Epithelial cell of esophagus (primary cell): ENCODE measurements at regions not wholly inside any gene's neighbourhood (a gene's known extent, or its start where the extent isn't known, plus 50 kb on each side); places are given as distances from the start of the nearest gene placed in this dataset.

ENCODE experiments used
- DNase-seq: peaks from one replicate; pipeline ENCODE4 v3.0.0; 2010; ENCODE audit warnings: low read depth
- H3K4me3 ChIP-seq: 2 replicates; pipeline ENCODE4 v1.5.1; 2011; ENCODE audit warnings: mild to moderate bottlenecking, low read length, control low read depth
- TF ChIP-seq, protein P1 (sequence below): IDR thresholded peaks from 2 replicates; pipeline ENCODE4 v1.5.1; 2011; ENCODE audit warnings: low read depth, mild to moderate bottlenecking, low read length, control low read depth, inconsistent platforms; ENCODE audit not compliant: insufficient read depth; ENCODE audit errors: missing control alignments

- no peak overlapping the region for H3K4me3 ChIP-seq
- TF ChIP-seq, protein P1, sequence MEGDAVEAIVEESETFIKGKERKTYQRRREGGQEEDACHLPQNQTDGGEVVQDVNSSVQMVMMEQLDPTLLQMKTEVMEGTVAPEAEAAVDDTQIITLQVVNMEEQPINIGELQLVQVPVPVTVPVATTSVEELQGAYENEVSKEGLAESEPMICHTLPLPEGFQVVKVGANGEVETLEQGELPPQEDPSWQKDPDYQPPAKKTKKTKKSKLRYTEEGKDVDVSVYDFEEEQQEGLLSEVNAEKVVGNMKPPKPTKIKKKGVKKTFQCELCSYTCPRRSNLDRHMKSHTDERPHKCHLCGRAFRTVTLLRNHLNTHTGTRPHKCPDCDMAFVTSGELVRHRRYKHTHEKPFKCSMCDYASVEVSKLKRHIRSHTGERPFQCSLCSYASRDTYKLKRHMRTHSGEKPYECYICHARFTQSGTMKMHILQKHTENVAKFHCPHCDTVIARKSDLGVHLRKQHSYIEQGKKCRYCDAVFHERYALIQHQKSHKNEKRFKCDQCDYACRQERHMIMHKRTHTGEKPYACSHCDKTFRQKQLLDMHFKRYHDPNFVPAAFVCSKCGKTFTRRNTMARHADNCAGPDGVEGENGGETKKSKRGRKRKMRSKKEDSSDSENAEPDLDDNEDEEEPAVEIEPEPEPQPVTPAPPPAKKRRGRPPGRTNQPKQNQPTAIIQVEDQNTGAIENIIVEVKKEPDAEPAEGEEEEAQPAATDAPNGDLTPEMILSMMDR = no peak
- DNase-seq = no peak
Measured at GRCh38 chr4:182090186-182090585, 153.0 kb upstream of the TENM3 start.

DNA sequence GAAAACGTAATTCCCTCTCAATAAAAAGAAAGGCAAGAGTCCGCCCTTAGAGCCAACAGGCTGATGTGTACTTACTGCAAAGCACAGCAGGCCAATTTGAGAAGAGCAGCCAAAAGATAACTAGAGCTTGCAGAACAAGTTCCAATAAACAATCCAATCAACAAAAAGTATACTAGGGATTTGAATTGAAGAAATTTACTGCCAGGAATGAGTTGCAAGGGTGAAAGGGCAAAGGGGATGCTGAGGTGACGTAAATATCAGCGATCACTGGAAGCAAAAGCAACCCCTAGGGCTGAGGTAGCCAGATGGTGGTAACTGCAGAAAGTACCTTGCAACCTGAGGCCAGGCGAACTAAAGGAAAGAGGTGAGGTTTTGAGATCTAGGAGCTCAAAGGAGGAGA is 152.1 kb upstream of the TENM3 start:
- TF ChIP-seq, protein P1 = no peak
- no peak overlapping the region for H3K4me3 ChIP-seq
- no peak for DNase-seq

DNA sequence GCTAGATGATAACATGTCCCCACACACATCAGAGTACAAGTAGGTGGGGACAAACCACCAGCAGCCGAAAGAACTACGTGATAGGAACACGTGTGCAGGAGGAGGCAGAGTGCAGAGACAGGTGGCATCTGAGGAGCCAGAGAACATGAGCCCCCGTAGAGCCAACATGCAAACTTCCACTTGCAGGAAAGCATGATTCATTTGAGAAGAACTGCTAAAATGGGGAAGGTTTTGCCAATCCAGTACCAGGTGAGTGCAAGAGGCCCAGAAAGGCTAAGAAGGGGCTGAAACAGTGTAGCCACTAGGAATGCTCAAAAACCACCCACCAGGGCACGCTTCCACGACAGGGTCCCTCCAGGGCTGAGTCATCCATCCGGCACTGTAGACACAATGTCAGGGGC is 149.8 kb upstream of the TENM3 start:
- DNase-seq = no peak
- no peak overlapping the region for H3K4me3 ChIP-seq
- TF ChIP-seq, protein P1 = no peak

- TF ChIP-seq, protein P1 = no peak
- H3K4me3 ChIP-seq = no peak overlapping the region
- DNase-seq = no peak
Measured at GRCh38 chr4:182093935-182094334, 149.3 kb upstream of the TENM3 start.

GRCh38 chr4:182101618-182102017 is 141.6 kb upstream of the TENM3 start:
- TF ChIP-seq, protein P1 = no peak
- no peak overlapping the region for H3K4me3 ChIP-seq
- DNase-seq = no peak

GRCh38 chr4:182102576-182102975 is 140.6 kb upstream of the TENM3 start:
- DNase-seq = no peak
- TF ChIP-seq, protein P1 = no peak
- no peak overlapping the region for H3K4me3 ChIP-seq

DNA sequence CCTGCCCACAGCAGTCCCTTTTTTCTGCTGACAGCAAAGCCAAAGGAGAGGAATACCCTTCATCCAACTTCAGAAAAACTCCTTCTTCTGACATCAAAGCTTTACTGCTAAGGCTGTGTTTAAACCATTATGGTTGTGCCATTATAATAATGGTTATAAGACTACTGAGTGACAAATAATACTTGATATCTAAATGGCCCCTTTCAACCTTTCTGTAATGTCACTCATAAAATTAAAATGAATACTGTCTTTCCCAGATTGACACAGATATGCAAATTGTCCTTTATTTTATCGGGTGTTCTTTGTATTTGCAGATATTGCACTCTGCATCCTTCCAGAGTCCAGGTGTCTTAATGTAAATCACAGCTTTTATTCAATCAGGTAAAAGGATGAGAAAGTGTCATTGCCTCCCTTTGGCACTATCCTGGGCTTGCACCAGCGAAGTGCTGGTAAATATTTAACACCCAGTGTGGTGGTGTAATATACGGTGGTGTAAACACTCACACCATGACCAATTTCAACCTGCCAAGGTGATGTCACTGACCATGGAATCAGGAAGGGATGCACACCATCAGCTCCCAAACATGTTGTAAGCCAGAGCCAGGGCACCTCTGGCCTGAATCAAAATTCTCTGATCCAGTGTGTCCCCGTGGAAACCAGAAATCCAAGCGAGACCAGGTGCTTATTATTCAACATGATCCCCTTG is 139.4 kb upstream of the TENM3 start:
- DNase-seq = no peak
- no peak overlapping the region for H3K4me3 ChIP-seq
- TF ChIP-seq, protein P1 = no peak
